Skeletal muscle tissue (tissue), 3 donors: ENCODE measurements at regions not wholly inside any gene's neighbourhood (a gene's known extent, or its start where the extent isn't known, plus 50 kb on each side); places are given as distances from the start of the nearest gene placed in this dataset.
"Not testable (repeated sequence)": the region's sequence is repeated elsewhere in the genome, so short reads cannot be mapped to it uniquely, and the experiment has no call there.

Experiments used
- H3K27ac ChIP-seq: one replicate; pipeline ENCODE4 v1.7.0; 2013; ENCODE audit warnings: mild to moderate bottlenecking, low read depth, low read length, inconsistent platforms
- H3K27me3 ChIP-seq, 3 donors: one replicate each; pipeline ENCODE4 v1.7.0; 2013; ENCODE audit warnings: low read length in 3 of 3; ENCODE audit not compliant: control insufficient read depth in 3 of 3, insufficient read depth in 3 of 3
- H3K36me3 ChIP-seq, 3 donors: one replicate each; pipeline ENCODE4 v1.7.0; 2013; ENCODE audit warnings: low read length in 3 of 3; ENCODE audit not compliant: control insufficient read depth in 3 of 3, insufficient read depth in 3 of 3
- H3K4me1 ChIP-seq, 3 donors: one replicate each; pipeline ENCODE4 v1.7.0; 2013; ENCODE audit warnings: low read length in 3 of 3, mild to moderate bottlenecking in 3 of 3; ENCODE audit not compliant: control insufficient read depth in 3 of 3, insufficient read depth in 3 of 3
- H3K4me3 ChIP-seq, 3 donors: one replicate each; pipeline ENCODE4 v1.7.0; 2013; ENCODE audit warnings: low read length in 3 of 3
- H3K9ac ChIP-seq, 3 donors: one replicate each; pipeline ENCODE4 v1.7.0; 2013; ENCODE audit warnings: low read length in 3 of 3, mild to moderate bottlenecking in 3 of 3, moderate library complexity in 2 of 3, low read depth in 1 of 3
- H3K9me3 ChIP-seq, 3 donors: one replicate each; pipeline ENCODE4 v1.7.0; 2013; ENCODE audit warnings: low read length in 3 of 3; ENCODE audit not compliant: control insufficient read depth in 3 of 3
- donor health status: Osteomylitis.

- peaks cover 0 to 5% (median 5%) of the 10 kb centered on the region in 3 donors for H3K4me1 ChIP-seq
- peaks cover 37 to 39% (median 38%) of the 10 kb centered on the region in 3 donors for H3K27me3 ChIP-seq
- H3K27ac ChIP-seq: no peak overlapping the region
- no peaks in the 10 kb centered on the region for H3K9me3 ChIP-seq
- H3K9ac ChIP-seq: no peak overlapping the region
- peaks cover 0 to 2% (median 0%) of the 10 kb centered on the region in 3 donors for H3K36me3 ChIP-seq
- no peak overlapping the region for H3K4me3 ChIP-seq
Measured at GRCh38 chr16:86734543-86735460, 156.5 kb downstream of the FOXL1 start.

GRCh38 chr16:86735727-86736126 is 157.4 kb downstream of the FOXL1 start:
- Histone ChIP-seq H3K9me3 (no peaks in the 10 kb centered on the region), H3K4me3 (no peak overlapping the region), H3K27ac (no peak overlapping the region), H3K36me3 (peaks cover 0 to 2% (median 0%) of the 10 kb centered on the region in 3 donors), H3K27me3 (peaks cover 32 to 39% (median 38%) of the 10 kb centered on the region in 3 donors), H3K9ac (no peak overlapping the region), H3K4me1 (peaks cover 0 to 9% (median 8%) of the 10 kb centered on the region in 3 donors)

- Histone ChIP-seq H3K36me3 (peaks cover 0 to 2% (median 0%) of the 10 kb centered on the region in 3 donors), H3K27me3 (peaks cover 34 to 36% (median 35%) of the 10 kb centered on the region in 3 donors), H3K4me1 (peaks cover 4 to 15% (median 9%) of the 10 kb centered on the region in 3 donors), H3K9me3 (no peaks in the 10 kb centered on the region), H3K4me3 (no peak overlapping the region), H3K9ac (no peak overlapping the region), H3K27ac (no peak overlapping the region)
Measured at GRCh38 chr16:86736502-86736901, 158.2 kb downstream of the FOXL1 start.

GRCh38 chr16:86737083-86737482 is 158.7 kb downstream of the FOXL1 start:
- H3K36me3 ChIP-seq: peaks cover 0 to 2% (median 0%) of the 10 kb centered on the region in 3 donors
- H3K4me3 ChIP-seq: no peak overlapping the region
- H3K27ac ChIP-seq: no peak overlapping the region
- H3K9ac ChIP-seq: no peak overlapping the region
- no peaks in the 10 kb centered on the region for H3K9me3 ChIP-seq
- peaks cover 31 to 32% (median 31%) of the 10 kb centered on the region in 3 donors for H3K27me3 ChIP-seq
- H3K4me1 ChIP-seq: peaks cover 7 to 17% (median 11%) of the 10 kb centered on the region in 3 donors

- not testable (repeated sequence) for H3K36me3 ChIP-seq, H3K9ac ChIP-seq, H3K27ac ChIP-seq, H3K4me3 ChIP-seq, H3K9me3 ChIP-seq
- H3K4me1 ChIP-seq: peaks cover 7 to 17% (median 11%) of the 10 kb centered on the region in 3 donors
- H3K27me3 ChIP-seq: peaks cover 19 to 23% (median 22%) of the 10 kb centered on the region in 3 donors
Measured at GRCh38 chr16:86738322-86738721, 160.0 kb downstream of the FOXL1 start.

- no peak overlapping the region for H3K9ac ChIP-seq
- no peaks in the 10 kb centered on the region for H3K9me3 ChIP-seq
- no peak overlapping the region for H3K27ac ChIP-seq
- H3K4me3 ChIP-seq: no peak overlapping the region
- peaks cover 6 to 14% (median 7%) of the 10 kb centered on the region in 3 donors for H3K4me1 ChIP-seq
- H3K27me3 ChIP-seq: peaks cover 14 to 17% (median 15%) of the 10 kb centered on the region in 3 donors
- peaks cover 0 to 2% (median 0%) of the 10 kb centered on the region in 3 donors for H3K36me3 ChIP-seq
Measured at GRCh38 chr16:86739178-86739577, 160.8 kb downstream of the FOXL1 start.

GRCh38 chr16:86739808-86740207 is 161.5 kb downstream of the FOXL1 start:
- peaks cover 0 to 2% (median 0%) of the 10 kb centered on the region in 3 donors for H3K36me3 ChIP-seq
- no peaks in the 10 kb centered on the region for H3K9me3 ChIP-seq
- H3K27ac ChIP-seq: no peak overlapping the region
- peaks cover 6 to 14% (median 7%) of the 10 kb centered on the region in 3 donors for H3K4me1 ChIP-seq
- H3K27me3 ChIP-seq: peaks cover 12 to 17% (median 14%) of the 10 kb centered on the region in 3 donors
- peak overlapping the region in 1 of 3 donors; percentile 62 for H3K9ac ChIP-seq
- H3K4me3 ChIP-seq: peak overlapping the region in 1 of 3 donors; percentile 13

GRCh38 chr16:86740298-86740697 is 161.9 kb downstream of the FOXL1 start:
- peaks cover 6 to 14% (median 7%) of the 10 kb centered on the region in 3 donors for H3K4me1 ChIP-seq
- peak overlapping the region in 1 of 3 donors; percentile 62 for H3K9ac ChIP-seq
- H3K36me3 ChIP-seq: peaks cover 0 to 2% (median 0%) of the 10 kb centered on the region in 3 donors
- peaks cover 9 to 14% (median 13%) of the 10 kb centered on the region in 3 donors for H3K27me3 ChIP-seq
- H3K27ac ChIP-seq: no peak overlapping the region
- H3K9me3 ChIP-seq: no peaks in the 10 kb centered on the region
- H3K4me3 ChIP-seq: peak overlapping the region in 1 of 3 donors; percentile 76

GRCh38 chr16:86740906-86741799 is 162.8 kb downstream of the FOXL1 start:
- peaks cover 0 to 2% (median 0%) of the 10 kb centered on the region in 3 donors for H3K36me3 ChIP-seq
- peak overlapping the region; percentile 57 to 76 (median 59) for H3K4me3 ChIP-seq
- peak overlapping the region in 2 of 3 donors; percentile 2 to 79 for H3K9ac ChIP-seq
- H3K4me1 ChIP-seq: peaks cover 6 to 14% (median 7%) of the 10 kb centered on the region in 3 donors
- no peaks in the 10 kb centered on the region for H3K9me3 ChIP-seq
- peaks cover 9 to 14% (median 13%) of the 10 kb centered on the region in 3 donors for H3K27me3 ChIP-seq
- H3K27ac ChIP-seq: peak overlapping the region; percentile 62
